Liver (tissue), 8 donors: ENCODE measurements at regions not wholly inside any gene's neighbourhood (a gene's known extent, or its start where the extent isn't known, plus 50 kb on each side); places are given as distances from the start of the nearest gene placed in this dataset.

Source experiments
- DNase-seq: peaks from one replicate; pipeline ENCODE4 v3.0.0-alpha.2; 2017; ENCODE audit warnings: low spot score
- H3K27ac ChIP-seq, 2 donors: one replicate each; pipeline ENCODE4 v1.7.0; 2013; ENCODE audit warnings: inconsistent platforms in 2 of 2, low read length in 2 of 2, control low read depth in 1 of 2, low read depth in 1 of 2, mild to moderate bottlenecking in 1 of 2
- H3K27me3 ChIP-seq, 4 donors: one replicate each; pipeline versions ENCODE4 v1.6.1 to v1.7.0; 2013; ENCODE audit warnings: low read length in 3 of 4, inconsistent platforms in 1 of 4, mild to moderate bottlenecking in 1 of 4, moderate library complexity in 1 of 4; ENCODE audit not compliant: control insufficient read depth in 4 of 4, insufficient read depth in 4 of 4
- H3K36me3 ChIP-seq, 4 donors: one replicate each; pipeline versions ENCODE4 v1.6.1 to v1.7.0; 2013; ENCODE audit warnings: low read length in 3 of 4, mild to moderate bottlenecking in 3 of 4, low read depth in 1 of 4, moderate library complexity in 1 of 4; ENCODE audit not compliant: control insufficient read depth in 4 of 4, insufficient read depth in 3 of 4
- H3K4me1 ChIP-seq, 4 donors: one replicate each; pipeline versions ENCODE4 v1.6.1 to v1.7.0; 2013; ENCODE audit warnings: low read length in 3 of 4, mild to moderate bottlenecking in 3 of 4, moderate library complexity in 1 of 4; ENCODE audit not compliant: control insufficient read depth in 4 of 4, insufficient read depth in 4 of 4
- H3K4me3 ChIP-seq, 3 donors: one replicate each; pipeline versions ENCODE4 v1.6.1 to v1.7.0; 2013; ENCODE audit warnings: low read length in 3 of 3, control low read depth in 1 of 3, low read depth in 1 of 3, mild to moderate bottlenecking in 1 of 3
- H3K9ac ChIP-seq, 2 donors: one replicate each; pipeline ENCODE4 v1.7.0; 2013; ENCODE audit warnings: low read length in 2 of 2, mild to moderate bottlenecking in 2 of 2, moderate library complexity in 2 of 2, control low read depth in 1 of 2, low read depth in 1 of 2
- H3K9me3 ChIP-seq, 4 donors: one replicate each; pipeline versions ENCODE4 v1.6.1 to v1.7.0; 2013; ENCODE audit warnings: low read length in 3 of 4; ENCODE audit not compliant: control insufficient read depth in 4 of 4
- ATF3 ChIP-seq: IDR thresholded peaks from 2 replicates; pipeline ENCODE4 v1.6.1; 2016; ENCODE audit warnings: antibody characterized with exemption
- CTCF ChIP-seq: fragments of 150-350 bp; IDR thresholded peaks from 2 replicates; pipeline ENCODE4 v1.5.1; 2017; ENCODE audit warnings: improper control_type of control experiment, low read depth, low read length; ENCODE audit not compliant: missing input control
- EGR1 ChIP-seq, 2 donors: IDR thresholded peaks; 2 replicates each; pipeline ENCODE4 v1.6.1; 2016 to 2018; ENCODE audit warnings: antibody characterized with exemption in 2 of 2, low read depth in 2 of 2
- FOXA1 ChIP-seq: IDR thresholded peaks from 2 replicates; pipeline ENCODE4 v1.6.1; 2016; ENCODE audit warnings: antibody characterized with exemption
- FOXA2 ChIP-seq: IDR thresholded peaks from 2 replicates; pipeline ENCODE4 v1.6.1; 2016; ENCODE audit warnings: antibody characterized with exemption
- GABPA ChIP-seq, 2 donors: IDR thresholded peaks in 1 of 2; conservative IDR thresholded peaks in 1 of 2; 2 replicates each; pipeline ENCODE4 v1.6.1; 2016; ENCODE audit warnings: antibody characterized with exemption in 2 of 2, mild to moderate bottlenecking in 1 of 2, moderate library complexity in 1 of 2
- HNF4A ChIP-seq, 2 donors: conservative IDR thresholded peaks; 2 replicates each; pipeline ENCODE4 v1.6.1; 2016; ENCODE audit warnings: antibody characterized with exemption in 2 of 2, mild to moderate bottlenecking in 2 of 2
- HNF4G ChIP-seq: IDR thresholded peaks from 2 replicates; pipeline ENCODE4 v1.6.1; 2016; ENCODE audit warnings: antibody characterized with exemption
- JUND ChIP-seq, 2 donors: IDR thresholded peaks; 2 replicates each; pipeline ENCODE4 v1.6.1; 2016; ENCODE audit warnings: antibody characterized with exemption in 2 of 2
- MAX ChIP-seq: IDR thresholded peaks from 2 replicates; pipeline ENCODE4 v1.6.1; 2016; ENCODE audit warnings: antibody characterized with exemption
- NR2F2 ChIP-seq: IDR thresholded peaks from 2 replicates; pipeline ENCODE4 v1.6.1; 2016; ENCODE audit warnings: antibody characterized with exemption
- RAD21 ChIP-seq, 2 donors: IDR thresholded peaks; 2 replicates each; pipeline ENCODE4 v1.6.1; 2016; ENCODE audit warnings: antibody characterized with exemption in 2 of 2, mild to moderate bottlenecking in 2 of 2
- REST ChIP-seq: IDR thresholded peaks from 2 replicates; pipeline ENCODE4 v1.6.1; 2016; ENCODE audit warnings: antibody characterized with exemption, mild to moderate bottlenecking
- RXRA ChIP-seq, 2 donors: IDR thresholded peaks; 2 replicates each; pipeline ENCODE4 v1.6.1; 2017 to 2018; ENCODE audit warnings: antibody characterized with exemption in 2 of 2, mild to moderate bottlenecking in 1 of 2
- SP1 ChIP-seq: IDR thresholded peaks from 2 replicates; pipeline ENCODE4 v1.6.1; 2018; ENCODE audit warnings: antibody characterized with exemption, mild to moderate bottlenecking
- TAF1 ChIP-seq: conservative IDR thresholded peaks from 2 replicates; pipeline ENCODE4 v1.6.1; 2016; ENCODE audit warnings: antibody characterized with exemption, mild to moderate bottlenecking
- YY1 ChIP-seq: IDR thresholded peaks from 2 replicates; pipeline ENCODE4 v1.6.1; 2016; ENCODE audit warnings: antibody characterized with exemption, mild to moderate bottlenecking
- ZBTB33 ChIP-seq: IDR thresholded peaks from 2 replicates; pipeline ENCODE4 v1.6.1; 2016; ENCODE audit warnings: antibody characterized with exemption
- WGBS: extraction: QIAGEN DNeasy Blood & Tissue Kit; methylation state at CpG from one replicate; pipeline ENCODE4 v1.1.7; 2013; 5-methylcytosine and 5-hydroxymethylcytosine counted together
- donor health status: healthy.
- donor health status: healthy.
- donor health status: healthy.
- donor health status: healthy.
- donor health status: healthy.

GRCh38 chr11:127411283-127411682 is 410.7 kb upstream of the KIRREL3 start:
- H3K4me3 ChIP-seq, result no peak overlapping the region
- no peaks in the 10 kb centered on the region for H3K27me3 ChIP-seq
- H3K9me3 ChIP-seq, result peaks cover 0 to 2% (median 0%) of the 10 kb centered on the region in 4 donors
- H3K27ac ChIP-seq, result no peak overlapping the region
- DNase-seq, result no peak
- WGBS, result 90% methylated on average over 7 of the region's 7 CpGs
- no peaks in the 10 kb centered on the region for H3K36me3 ChIP-seq
- no peak overlapping the region for H3K9ac ChIP-seq
- TF ChIP-seq TAF1, result no peak
- no peak for TF ChIP-seq HNF4G
- no peak for TF ChIP-seq REST
- TF ChIP-seq NR2F2, result no peak
- no peak for TF ChIP-seq ZBTB33
- TF ChIP-seq FOXA2, result no peak
- no peak for TF ChIP-seq HNF4A (conservative IDR thresholded peaks at IDR 0.05)
- TF ChIP-seq YY1, result no peak
- TF ChIP-seq CTCF, result no peak
- no peak for TF ChIP-seq GABPA (IDR thresholded peaks at IDR 0.05 in 1 of 2, conservative IDR thresholded peaks at IDR 0.05 in 1 of 2)
- no peak for TF ChIP-seq MAX
- no peak for TF ChIP-seq EGR1 (IDR thresholded peaks at IDR 0.05; ENCODE audit: low read depth in 2 of 2)
- TF ChIP-seq RXRA (IDR thresholded peaks at IDR 0.05), result no peak
- TF ChIP-seq JUND (IDR thresholded peaks at IDR 0.05), result no peak
- TF ChIP-seq SP1, result no peak
- TF ChIP-seq ATF3, result no peak
- TF ChIP-seq FOXA1, result no peak
- no peak for TF ChIP-seq RAD21 (IDR thresholded peaks at IDR 0.05)
- no peaks in the 10 kb centered on the region for H3K4me1 ChIP-seq
